Ishikawa (cell line): ENCODE measurements at regions not wholly inside any gene's neighbourhood (a gene's known extent, or its start where the extent isn't known, plus 50 kb on each side); places are given as distances from the start of the nearest gene placed in this dataset.
A peak's percentile ranks its signal among the peaks of the same experiment; 100 is the strongest.

ENCODE experiments used
- CEBPB ChIP-seq: IDR thresholded peaks from 2 replicates; pipeline ENCODE4 v1.6.1; 2012
- CREB1 ChIP-seq: IDR thresholded peaks from 2 replicates; pipeline ENCODE4 v1.6.1; 2012; ENCODE audit warnings: low read depth
- EGR1 ChIP-seq: IDR thresholded peaks from 2 replicates; pipeline ENCODE4 v1.6.1; 2012
- EP300 ChIP-seq: IDR thresholded peaks from 2 replicates; pipeline ENCODE4 v1.6.1; 2012; ENCODE audit warnings: borderline replicate concordance
- FOXM1 ChIP-seq: IDR thresholded peaks from 2 replicates; pipeline ENCODE4 v1.6.1; 2012; ENCODE audit warnings: low read depth, borderline replicate concordance
- NFIC ChIP-seq: IDR thresholded peaks from 2 replicates; pipeline ENCODE4 v1.6.1; 2012
- RAD21 ChIP-seq: IDR thresholded peaks from 2 replicates; pipeline ENCODE4 v1.6.1; 2012; ENCODE audit warnings: low read depth
- REST ChIP-seq: IDR thresholded peaks from 2 replicates; pipeline ENCODE4 v1.6.1; 2012; ENCODE audit warnings: low read depth, mild to moderate bottlenecking
- TAF1 ChIP-seq: IDR thresholded peaks from 2 replicates; pipeline ENCODE4 v1.6.1; 2012; ENCODE audit warnings: low read depth, mild to moderate bottlenecking
- TCF12 ChIP-seq: IDR thresholded peaks from 2 replicates; pipeline ENCODE4 v1.6.1; 2012; ENCODE audit warnings: low read depth
- TEAD4 ChIP-seq: IDR thresholded peaks from 2 replicates; pipeline ENCODE4 v1.6.1; 2012
- YY1 ChIP-seq: IDR thresholded peaks from 2 replicates; pipeline ENCODE4 v1.6.1; 2012; ENCODE audit warnings: low read depth
- ZBTB7A ChIP-seq: IDR thresholded peaks from 2 replicates; pipeline ENCODE4 v1.6.1; 2012; ENCODE audit warnings: low read depth
- TF ChIP-seq, protein P1 (sequence below): IDR thresholded peaks from 2 replicates; pipeline ENCODE4 v1.6.1; 2012
- TF ChIP-seq, protein P2 (sequence below): IDR thresholded peaks from 2 replicates; pipeline ENCODE4 v1.6.1; 2012

GRCh38 chr1:103274886-103275285, 166.6 kb upstream of the COL11A1 start:
- no peak for TF ChIP-seq TAF1
- no peak for TF ChIP-seq REST
- TF ChIP-seq FOXM1: no peak
- no peak for TF ChIP-seq ZBTB7A
- TF ChIP-seq, protein P1, sequence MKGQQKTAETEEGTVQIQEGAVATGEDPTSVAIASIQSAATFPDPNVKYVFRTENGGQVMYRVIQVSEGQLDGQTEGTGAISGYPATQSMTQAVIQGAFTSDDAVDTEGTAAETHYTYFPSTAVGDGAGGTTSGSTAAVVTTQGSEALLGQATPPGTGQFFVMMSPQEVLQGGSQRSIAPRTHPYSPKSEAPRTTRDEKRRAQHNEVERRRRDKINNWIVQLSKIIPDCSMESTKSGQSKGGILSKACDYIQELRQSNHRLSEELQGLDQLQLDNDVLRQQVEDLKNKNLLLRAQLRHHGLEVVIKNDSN: no peak
- no peak for TF ChIP-seq CEBPB
- no peak for TF ChIP-seq CREB1
- TF ChIP-seq TEAD4: no peak
- TF ChIP-seq, protein P2, sequence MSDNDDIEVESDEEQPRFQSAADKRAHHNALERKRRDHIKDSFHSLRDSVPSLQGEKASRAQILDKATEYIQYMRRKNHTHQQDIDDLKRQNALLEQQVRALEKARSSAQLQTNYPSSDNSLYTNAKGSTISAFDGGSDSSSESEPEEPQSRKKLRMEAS: no peak
- no peak for TF ChIP-seq NFIC
- no peak for TF ChIP-seq TCF12
- no peak for TF ChIP-seq EP300
- TF ChIP-seq EGR1: no peak

- TF ChIP-seq TCF12 (no peak), TAF1 (no peak), FOXM1 (no peak), NFIC (no peak)
- TF ChIP-seq, protein P2: no peak
Measured at GRCh38 chr1:103273106-103273505, 164.8 kb upstream of the COL11A1 start.

GRCh38 chr1:103267893-103268292, 159.6 kb upstream of the COL11A1 start:
- peak; percentile 10; the same call in 1 of the 2 replicates for TF ChIP-seq RAD21
- TF ChIP-seq, protein P1: no peak

GRCh38 chr1:103267266-103267665, 158.9 kb upstream of the COL11A1 start:
- TF ChIP-seq TCF12 (no peak), NFIC (no peak)

DNA sequence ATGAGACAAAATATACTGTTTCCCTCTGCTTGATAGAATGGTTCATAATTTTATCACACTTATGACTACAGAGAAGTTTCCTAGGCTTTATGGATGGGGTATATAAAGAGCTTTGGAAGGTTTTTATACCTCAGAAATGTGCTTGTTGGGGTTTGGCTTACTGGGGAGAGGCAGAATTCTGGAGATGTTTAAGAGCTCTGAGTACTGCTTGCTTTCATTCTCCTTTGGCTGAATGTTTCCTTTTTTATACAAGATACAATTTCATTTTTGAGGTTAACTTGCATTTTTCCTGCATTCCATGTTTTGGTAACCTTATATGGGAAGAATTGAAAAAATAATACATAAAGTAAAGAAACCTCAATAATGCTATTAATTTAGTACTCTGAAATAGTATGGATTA, 157.7 kb upstream of the COL11A1 start:
- TF ChIP-seq CEBPB (no peak), REST (no peak), CREB1 (no peak), TCF12 (no peak), NFIC (no peak), RAD21 (no peak), TEAD4 (no peak), TAF1 (no peak), ZBTB7A (no peak), EP300 (no peak)
- TF ChIP-seq, protein P1: no peak
- TF ChIP-seq, protein P2: no peak

GRCh38 chr1:103265551-103265950, 157.2 kb upstream of the COL11A1 start:
- TF ChIP-seq EGR1: 0 out of 2 replicates have a peak, but pooled peaks have one; percentile 15
- TF ChIP-seq EP300: no peak
- no peak for TF ChIP-seq TCF12
- no peak for TF ChIP-seq REST
- 0 out of 2 replicates have a peak, but pooled peaks have one; percentile 8 for TF ChIP-seq NFIC
- TF ChIP-seq YY1: no peak
- TF ChIP-seq CEBPB: no peak
- TF ChIP-seq, protein P1: no peak
- peak; percentile 36; the same call in 1 of the 2 replicates for TF ChIP-seq TEAD4
- no peak for TF ChIP-seq RAD21
- TF ChIP-seq ZBTB7A: no peak
- no peak for TF ChIP-seq TAF1
- TF ChIP-seq, protein P2: no peak
- TF ChIP-seq CREB1: no peak
- TF ChIP-seq FOXM1: no peak
